Nephron (organoid): ENCODE measurements at regions not wholly inside any gene's neighbourhood (a gene's known extent, or its start where the extent isn't known, plus 50 kb on each side); places are given as distances from the start of the nearest gene placed in this dataset.

Experiments used
- H3K27ac Mint-ChIP-seq, 3 experiments: 2 replicates each; pipeline ENCODE4 v1.8.0; 2020; ENCODE audit warnings: mixed read lengths in 3 of 3, mild to moderate bottlenecking in 2 of 3, moderate library complexity in 1 of 3
- H3K27me3 Mint-ChIP-seq: 2 replicates; pipeline ENCODE4 v1.8.0; 2021; ENCODE audit warnings: low read depth, mild to moderate bottlenecking, moderate library complexity, mixed read lengths
- H3K36me3 Mint-ChIP-seq: 2 replicates; pipeline ENCODE4 v1.8.0; 2020; ENCODE audit warnings: low read depth, mixed read lengths
- H3K4me1 Mint-ChIP-seq: 2 replicates; pipeline ENCODE4 v1.8.0; 2020; ENCODE audit warnings: mixed read lengths
- H3K4me3 Mint-ChIP-seq, 3 experiments: 2 replicates each; pipeline ENCODE4 v1.8.0; 2020; ENCODE audit warnings: mild to moderate bottlenecking in 3 of 3, mixed read lengths in 3 of 3, moderate library complexity in 2 of 3
- H3K9me3 Mint-ChIP-seq: 2 replicates; pipeline ENCODE4 v1.8.0; 2020; ENCODE audit warnings: mixed read lengths
- TF ChIP-seq, protein P1 (sequence below), 3 experiments: fragments of 200-600 bp; sonication (generic); IDR thresholded peaks; one replicate each; pipeline ENCODE4 v1.5.0; 2021; ENCODE audit warnings: antibody characterized with exemption in 3 of 3; ENCODE audit not compliant: unreplicated experiment in 3 of 3

DNA sequence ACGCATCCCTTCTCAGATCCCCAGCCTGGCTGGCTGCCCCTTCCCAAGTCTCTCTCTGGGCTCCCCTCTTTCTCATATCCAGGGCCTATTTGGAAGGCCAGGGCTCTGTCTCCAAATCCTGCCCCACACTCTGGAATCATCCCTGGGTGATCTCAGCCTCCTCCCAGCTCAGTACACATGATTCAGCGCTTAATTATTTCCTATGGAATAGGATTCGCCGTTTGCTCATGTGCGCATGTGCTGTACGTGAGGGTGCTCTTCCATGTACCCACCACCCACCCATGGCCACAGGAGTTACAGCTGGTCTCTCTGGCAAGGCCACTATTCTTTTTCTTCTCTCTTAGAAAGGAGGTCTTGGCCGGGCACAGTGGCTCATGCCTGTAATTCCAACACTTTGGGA is 81.7 kb upstream of the FOXP4 start:
- no peaks in the 10 kb centered on the region for H3K36me3 Mint-ChIP-seq
- no peak overlapping the region for H3K27ac Mint-ChIP-seq
- TF ChIP-seq, protein P1, sequence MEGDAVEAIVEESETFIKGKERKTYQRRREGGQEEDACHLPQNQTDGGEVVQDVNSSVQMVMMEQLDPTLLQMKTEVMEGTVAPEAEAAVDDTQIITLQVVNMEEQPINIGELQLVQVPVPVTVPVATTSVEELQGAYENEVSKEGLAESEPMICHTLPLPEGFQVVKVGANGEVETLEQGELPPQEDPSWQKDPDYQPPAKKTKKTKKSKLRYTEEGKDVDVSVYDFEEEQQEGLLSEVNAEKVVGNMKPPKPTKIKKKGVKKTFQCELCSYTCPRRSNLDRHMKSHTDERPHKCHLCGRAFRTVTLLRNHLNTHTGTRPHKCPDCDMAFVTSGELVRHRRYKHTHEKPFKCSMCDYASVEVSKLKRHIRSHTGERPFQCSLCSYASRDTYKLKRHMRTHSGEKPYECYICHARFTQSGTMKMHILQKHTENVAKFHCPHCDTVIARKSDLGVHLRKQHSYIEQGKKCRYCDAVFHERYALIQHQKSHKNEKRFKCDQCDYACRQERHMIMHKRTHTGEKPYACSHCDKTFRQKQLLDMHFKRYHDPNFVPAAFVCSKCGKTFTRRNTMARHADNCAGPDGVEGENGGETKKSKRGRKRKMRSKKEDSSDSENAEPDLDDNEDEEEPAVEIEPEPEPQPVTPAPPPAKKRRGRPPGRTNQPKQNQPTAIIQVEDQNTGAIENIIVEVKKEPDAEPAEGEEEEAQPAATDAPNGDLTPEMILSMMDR (IDR thresholded peaks at IDR 0.05; ENCODE audit: unreplicated experiment in 3 of 3), result no peak
- no peaks in the 10 kb centered on the region for H3K9me3 Mint-ChIP-seq
- H3K4me3 Mint-ChIP-seq, result no peak overlapping the region
- peaks cover 86% of the 10 kb centered on the region for H3K27me3 Mint-ChIP-seq
- peaks cover 17% of the 10 kb centered on the region for H3K4me1 Mint-ChIP-seq

DNA sequence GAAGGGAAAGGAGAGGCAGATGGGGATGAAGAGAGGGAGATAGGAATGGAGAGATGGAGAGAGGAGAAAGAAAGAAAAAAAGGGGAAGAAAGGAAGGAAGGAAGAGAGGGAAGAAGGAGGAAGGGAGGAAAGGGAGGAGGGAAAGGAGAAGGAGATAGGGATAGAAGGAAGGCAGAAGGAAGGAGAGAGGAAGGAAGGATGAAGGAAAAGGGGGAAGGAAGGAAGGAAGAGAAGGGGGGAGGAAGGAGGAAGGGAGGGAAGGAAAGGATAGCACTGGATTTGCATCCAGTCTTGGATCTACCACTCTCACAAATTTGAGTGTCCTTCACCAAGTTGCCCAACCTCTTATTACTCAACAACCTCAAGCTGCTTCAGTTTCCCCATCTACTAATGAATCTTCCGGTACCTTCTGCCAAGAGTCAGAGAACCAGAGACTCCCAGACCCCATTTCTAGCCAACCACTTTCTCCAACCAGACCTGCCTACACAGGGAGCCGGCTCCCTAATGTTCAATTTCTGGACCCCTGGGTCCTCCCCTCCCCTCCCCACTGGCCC is 79.7 kb upstream of the FOXP4 start:
- H3K4me3 Mint-ChIP-seq, result no peak overlapping the region
- H3K27ac Mint-ChIP-seq, result no peak overlapping the region
- peaks cover 23% of the 10 kb centered on the region for H3K4me1 Mint-ChIP-seq
- H3K9me3 Mint-ChIP-seq, result no peaks in the 10 kb centered on the region
- TF ChIP-seq, protein P1 (IDR thresholded peaks at IDR 0.05; ENCODE audit: unreplicated experiment in 3 of 3), result no peak
- H3K27me3 Mint-ChIP-seq, result peaks cover 87% of the 10 kb centered on the region
- no peaks in the 10 kb centered on the region for H3K36me3 Mint-ChIP-seq

DNA sequence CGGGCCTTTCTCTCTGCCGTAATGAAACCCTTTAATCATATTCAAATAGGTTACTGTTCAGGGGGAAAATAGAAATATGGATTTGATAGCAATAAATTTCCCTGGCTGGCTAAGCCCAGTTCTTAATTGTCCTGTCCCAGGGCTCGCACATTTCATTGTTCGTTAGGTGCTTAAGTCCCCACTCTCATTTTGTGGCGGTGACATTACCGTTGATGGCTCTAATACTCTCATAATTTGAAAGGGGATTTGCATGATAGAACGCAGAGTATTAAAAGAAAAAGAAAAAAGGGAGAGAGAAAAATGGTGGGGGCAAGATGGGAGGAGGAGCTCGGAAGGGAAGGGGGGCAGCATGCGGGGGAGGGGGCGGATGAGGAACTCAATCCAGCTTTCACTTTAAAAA is 79.1 kb upstream of the FOXP4 start:
- Mint-ChIP-seq H3K27ac (peak overlapping the region in 2 of 3 experiments; percentile 12 to 55), H3K9me3 (no peaks in the 10 kb centered on the region), H3K27me3 (peaks cover 85% of the 10 kb centered on the region), H3K36me3 (no peaks in the 10 kb centered on the region), H3K4me3 (no peak overlapping the region), H3K4me1 (peaks cover 25% of the 10 kb centered on the region)
- TF ChIP-seq, protein P1 (IDR thresholded peaks at IDR 0.05; ENCODE audit: unreplicated experiment in 3 of 3), result no peak

- Mint-ChIP-seq H3K27me3 (peaks cover 88% of the 10 kb centered on the region), H3K4me3 (no peak overlapping the region), H3K9me3 (no peaks in the 10 kb centered on the region), H3K4me1 (peaks cover 32% of the 10 kb centered on the region), H3K36me3 (no peaks in the 10 kb centered on the region), H3K27ac (peak overlapping the region in 1 of 3 experiments; percentile 47)
- TF ChIP-seq, protein P1 (IDR thresholded peaks at IDR 0.05; ENCODE audit: unreplicated experiment in 3 of 3), result no peak
Observed at GRCh38 chr6:41467627-41468404, 78.4 kb upstream of the FOXP4 start.

GRCh38 chr6:41469156-41470028 is 76.8 kb upstream of the FOXP4 start:
- Mint-ChIP-seq H3K27me3 (peaks cover 82% of the 10 kb centered on the region), H3K9me3 (no peaks in the 10 kb centered on the region), H3K27ac (peak overlapping the region; percentile 24 to 58 (median 55)), H3K36me3 (no peaks in the 10 kb centered on the region), H3K4me1 (peaks cover 32% of the 10 kb centered on the region), H3K4me3 (peak overlapping the region; percentile 57 to 73 (median 64))
- TF ChIP-seq, protein P1 (IDR thresholded peaks at IDR 0.05; ENCODE audit: unreplicated experiment in 3 of 3), result no peak
